ENCODE measurements at regions not wholly inside any gene's neighbourhood (a gene's known extent, or its start where the extent isn't known, plus 50 kb on each side); places are given as distances from the start of the nearest gene placed in this dataset.

- Histone ChIP-seq H3K4me3 (ENCODE audit: low read depth, low read length) (no peak overlapping the region), H2AFZ (no peak overlapping the region), H3K27me3 (ENCODE audit: control insufficient read depth, insufficient read depth, low read length) (no peaks in the 10 kb centered on the region), H3K27ac (no peak overlapping the region), H3K9me3 (ENCODE audit: control insufficient read depth, low read length) (no peaks in the 10 kb centered on the region), H3K4me1 (no peaks in the 10 kb centered on the region), H3K9ac (no peak overlapping the region), H3K36me3 (ENCODE audit: control insufficient read depth, insufficient read depth, low read length) (no peaks in the 10 kb centered on the region), H3K79me2 (no peaks in the 10 kb centered on the region), H3K4me2 (ENCODE audit: low read length) (no peak overlapping the region)
- TF ChIP-seq CTCF (IDR thresholded peaks at IDR 0.05) = no peak
Measured at GRCh38 chr12:118549510-118549980, 173.2 kb downstream of the SUDS3 start.

DNA sequence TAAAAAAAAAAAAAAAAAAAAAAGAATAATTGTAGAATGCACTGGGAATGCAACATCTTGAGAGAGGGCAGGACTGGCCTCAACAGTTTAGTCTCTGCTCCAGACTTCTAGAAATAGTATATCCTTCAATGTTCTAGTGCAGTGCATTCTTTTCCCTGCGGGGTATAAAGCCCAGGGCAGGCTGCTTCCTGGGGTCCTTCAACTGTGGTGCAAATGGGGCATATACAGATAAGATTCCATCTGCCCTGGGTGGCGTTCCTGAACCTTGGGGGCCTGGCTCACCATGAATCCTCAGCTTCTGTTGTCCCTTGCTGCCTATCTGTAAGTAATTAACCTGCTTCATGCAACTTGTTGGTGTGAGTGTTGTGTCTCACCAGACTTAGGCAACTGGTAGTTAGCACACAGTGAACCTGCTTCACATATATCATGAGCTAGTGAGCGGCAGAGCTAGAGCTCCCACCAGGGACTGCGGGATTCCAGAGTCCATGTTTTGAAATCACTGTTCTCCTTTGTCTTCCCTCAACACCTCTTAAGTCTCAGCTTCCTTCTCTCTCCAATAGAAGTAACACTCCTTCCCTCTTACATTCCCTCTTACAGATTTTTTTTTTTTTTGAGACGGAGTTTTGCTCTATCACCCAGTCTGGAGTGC, 177.6 kb downstream of the SUDS3 start:
- H3K9ac ChIP-seq = no peak overlapping the region
- H3K4me1 ChIP-seq = no peaks in the 10 kb centered on the region
- H2AFZ ChIP-seq = no peak overlapping the region
- H3K4me2 ChIP-seq (ENCODE audit: low read length) = no peak overlapping the region
- no peaks in the 10 kb centered on the region for H3K27me3 ChIP-seq (ENCODE audit: control insufficient read depth, insufficient read depth, low read length)
- H3K9me3 ChIP-seq (ENCODE audit: control insufficient read depth, low read length) = no peaks in the 10 kb centered on the region
- TF ChIP-seq CTCF (IDR thresholded peaks at IDR 0.05) = no peak
- no peaks in the 10 kb centered on the region for H3K79me2 ChIP-seq
- H3K27ac ChIP-seq = no peak overlapping the region
- no peak overlapping the region for H3K4me3 ChIP-seq (ENCODE audit: low read depth, low read length)
- H3K36me3 ChIP-seq (ENCODE audit: control insufficient read depth, insufficient read depth, low read length) = no peaks in the 10 kb centered on the region

DNA sequence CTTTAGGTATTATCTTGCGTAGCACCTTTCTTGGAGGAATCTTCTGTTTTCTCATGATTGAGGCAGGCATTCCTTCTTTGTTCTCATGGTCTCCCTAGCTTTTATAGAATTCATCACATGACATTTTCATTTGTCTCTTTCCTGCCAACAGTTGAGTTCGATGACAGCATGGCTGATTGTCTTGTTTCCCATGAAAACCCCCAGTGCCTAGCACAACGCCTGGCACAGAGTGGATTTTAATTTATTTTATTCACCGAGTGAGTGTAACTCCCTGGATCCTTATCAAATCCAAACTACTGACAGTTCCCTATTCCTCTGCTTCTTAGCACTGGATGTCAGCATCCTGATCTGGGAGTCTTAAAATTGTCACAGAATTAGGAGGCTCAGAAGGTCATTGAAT, 182.6 kb downstream of the SUDS3 start:
- TF ChIP-seq CTCF (IDR thresholded peaks at IDR 0.05) = no peak
- no peak overlapping the region for H3K4me2 ChIP-seq (ENCODE audit: low read length)
- no peak overlapping the region for H3K4me3 ChIP-seq (ENCODE audit: low read depth, low read length)
- H3K4me1 ChIP-seq = no peaks in the 10 kb centered on the region
- no peaks in the 10 kb centered on the region for H3K36me3 ChIP-seq (ENCODE audit: control insufficient read depth, insufficient read depth, low read length)
- no peaks in the 10 kb centered on the region for H3K9me3 ChIP-seq (ENCODE audit: control insufficient read depth, low read length)
- H3K9ac ChIP-seq = no peak overlapping the region
- no peak overlapping the region for H3K27ac ChIP-seq
- no peaks in the 10 kb centered on the region for H3K27me3 ChIP-seq (ENCODE audit: control insufficient read depth, insufficient read depth, low read length)
- H2AFZ ChIP-seq = no peak overlapping the region
- no peaks in the 10 kb centered on the region for H3K79me2 ChIP-seq

GRCh38 chr12:118560733-118561132, 184.4 kb downstream of the SUDS3 start:
- H3K4me3 ChIP-seq (ENCODE audit: low read depth, low read length) = no peak overlapping the region
- no peaks in the 10 kb centered on the region for H3K9me3 ChIP-seq (ENCODE audit: control insufficient read depth, low read length)
- no peak for TF ChIP-seq CTCF (IDR thresholded peaks at IDR 0.05)
- H3K27me3 ChIP-seq (ENCODE audit: control insufficient read depth, insufficient read depth, low read length) = no peaks in the 10 kb centered on the region
- H3K36me3 ChIP-seq (ENCODE audit: control insufficient read depth, insufficient read depth, low read length) = no peaks in the 10 kb centered on the region
- no peak overlapping the region for H3K27ac ChIP-seq
- no peaks in the 10 kb centered on the region for H3K4me1 ChIP-seq
- H3K9ac ChIP-seq = no peak overlapping the region
- no peak overlapping the region for H2AFZ ChIP-seq
- no peak overlapping the region for H3K4me2 ChIP-seq (ENCODE audit: low read length)
- H3K79me2 ChIP-seq = no peaks in the 10 kb centered on the region

GRCh38 chr12:118571730-118572129, 195.4 kb downstream of the SUDS3 start:
- Histone ChIP-seq H3K36me3 (ENCODE audit: control insufficient read depth, insufficient read depth, low read length) (no peaks in the 10 kb centered on the region), H3K79me2 (no peaks in the 10 kb centered on the region), H3K9ac (no peak overlapping the region), H3K4me2 (ENCODE audit: low read length) (no peak overlapping the region), H3K27me3 (ENCODE audit: control insufficient read depth, insufficient read depth, low read length) (no peaks in the 10 kb centered on the region), H3K4me3 (ENCODE audit: low read depth, low read length) (no peak overlapping the region), H2AFZ (no peak overlapping the region), H3K4me1 (no peaks in the 10 kb centered on the region), H3K9me3 (ENCODE audit: control insufficient read depth, low read length) (no peaks in the 10 kb centered on the region), H3K27ac (no peak overlapping the region)
- no peak for TF ChIP-seq CTCF (IDR thresholded peaks at IDR 0.05)
